GM12872 (cell line): ENCODE measurements at regions not wholly inside any gene's neighbourhood (a gene's known extent, or its start where the extent isn't known, plus 50 kb on each side); places are given as distances from the start of the nearest gene placed in this dataset.
A peak's percentile ranks its signal among the peaks of the same experiment; 100 is the strongest.

ENCODE experiments used
- CTCF ChIP-seq: IDR thresholded peaks from 3 replicates; pipeline ENCODE4 v1.5.1; 2011; ENCODE audit warnings: low read depth, mild to moderate bottlenecking, low read length, moderate library complexity; ENCODE audit not compliant: insufficient read depth

GRCh38 chr5:101989659-101990058 is 306.4 kb downstream of the SLCO4C1 start:
- TF ChIP-seq CTCF = no peak

- peak; percentile 66 for TF ChIP-seq CTCF
Measured at GRCh38 chr5:101977729-101978345, 318.2 kb downstream of the SLCO4C1 start.

GRCh38 chr5:101976933-101977332 is 319.2 kb downstream of the SLCO4C1 start:
- TF ChIP-seq CTCF = no peak

- no peak for TF ChIP-seq CTCF
Measured at GRCh38 chr5:101969742-101970141, 326.3 kb downstream of the SLCO4C1 start.

GRCh38 chr5:101966476-101966875 is 329.6 kb downstream of the SLCO4C1 start:
- TF ChIP-seq CTCF = no peak

- TF ChIP-seq CTCF = no peak
Measured at GRCh38 chr5:101955891-101956290, 340.2 kb downstream of the SLCO4C1 start.

GRCh38 chr5:101950019-101950418 is 346.1 kb downstream of the SLCO4C1 start:
- TF ChIP-seq CTCF = no peak
